ENCODE measurements at regions not wholly inside any gene's neighbourhood (a gene's known extent, or its start where the extent isn't known, plus 50 kb on each side); places are given as distances from the start of the nearest gene placed in this dataset.

DNA sequence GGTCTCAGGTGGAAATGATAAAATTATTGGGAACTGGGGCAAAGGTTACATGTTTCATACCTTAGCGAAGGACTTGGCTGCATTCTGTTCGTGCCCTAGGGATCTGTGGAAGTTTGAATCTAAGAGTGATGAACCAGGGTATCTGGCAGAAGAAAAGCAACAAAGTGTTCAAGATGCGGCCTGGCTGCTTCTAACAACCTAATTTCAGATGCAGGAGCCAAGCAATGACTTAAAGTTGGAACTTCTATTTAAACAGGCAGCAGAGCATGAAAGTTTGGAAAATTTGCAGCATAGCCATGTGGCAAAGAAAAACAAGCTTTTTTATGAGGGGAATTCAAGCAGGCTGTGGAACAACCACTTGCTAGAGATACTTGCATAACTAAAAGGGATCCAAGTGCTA lies 73.5 kb downstream of the CD24 start:
- no peaks in the 10 kb centered on the region for H3K27me3 ChIP-seq (replicated peaks in 1 of 4; ENCODE audit: control extremely low read depth in 1 of 4, control insufficient read depth in 3 of 4, insufficient read depth in 4 of 4, low read length in 3 of 4)
- no peak overlapping the region for H2AFZ ChIP-seq (ENCODE audit: insufficient read depth, low read depth, low read length, poor library complexity, severe bottlenecking)
- H3K9me3 ChIP-seq (ENCODE audit: control extremely low read depth in 1 of 3, control insufficient read depth in 2 of 3, insufficient read depth in 1 of 3, low read length in 2 of 3): peaks cover 0 to 24% (median 16%) of the 10 kb centered on the region in 3 donors
- Mint-ChIP-seq H3K27me3 (no peaks in the 10 kb centered on the region), H3K4me1 (no peaks in the 10 kb centered on the region), H3K9me3 (ENCODE audit: insufficient read depth) (peaks cover 3% of the 10 kb centered on the region), H3K4me3 (no peak overlapping the region), H3K27ac (no peak overlapping the region)
- no peaks in the 10 kb centered on the region for H3K36me3 ChIP-seq (replicated peaks in 1 of 2; ENCODE audit: control extremely low read depth in 1 of 2, control insufficient read depth in 1 of 2, extremely low read depth in 1 of 2, insufficient read depth in 2 of 2, low read length in 1 of 2)
- H3K4me3 ChIP-seq (ENCODE audit: control extremely low read depth in 1 of 5, extremely low read depth in 1 of 5, insufficient read depth in 1 of 5, low read depth in 2 of 5, low read length in 4 of 5): no peak overlapping the region
- no peak overlapping the region for H3K9ac ChIP-seq (ENCODE audit: low read length)
- DNase-seq (no peak), ATAC-seq (ENCODE audit: low read depth) (no peak)
- POLR2A ChIA-PET: no interaction called here
- CTCF ChIA-PET: no interaction called here
- no peaks in the 10 kb centered on the region for H4K20me1 ChIP-seq (ENCODE audit: control insufficient read depth, insufficient read depth, low read length, poor library complexity, severe bottlenecking)
- TF ChIP-seq EZH2 (IDR thresholded peaks at IDR 0.05; ENCODE audit: borderline replicate concordance, insufficient read depth, low read depth, low read length, poor library complexity, severe bottlenecking): no peak
- TF ChIP-seq CTCF (IDR thresholded peaks at IDR 0.05): no peak
- H3K4me1 ChIP-seq (ENCODE audit: control insufficient read depth in 2 of 2, insufficient read depth in 2 of 2, low read length in 2 of 2): no peaks in the 10 kb centered on the region
- H3K4me2 ChIP-seq (replicated peaks; ENCODE audit: low read depth, low read length, poor library complexity, severe bottlenecking): no peak overlapping the region
- H3K79me2 ChIP-seq (ENCODE audit: control insufficient read depth, insufficient read depth, low read length): no peaks in the 10 kb centered on the region
- 92% methylated on average over 3 of the region's 3 CpGs for WGBS (ENCODE audit: insufficient coverage)
- H3K27ac ChIP-seq (ENCODE audit: low read length in 2 of 2): no peak overlapping the region
- intact Hi-C loops (cut with micrococcal nuclease): no loop called here

- Mint-ChIP-seq H3K9me3 (ENCODE audit: insufficient read depth) (peaks cover 3% of the 10 kb centered on the region), H3K27ac (no peak overlapping the region), H3K27me3 (no peaks in the 10 kb centered on the region), H3K4me3 (no peak overlapping the region), H3K4me1 (no peaks in the 10 kb centered on the region)
- no peaks in the 10 kb centered on the region for H3K27me3 ChIP-seq (replicated peaks in 1 of 4; ENCODE audit: control extremely low read depth in 1 of 4, control insufficient read depth in 3 of 4, insufficient read depth in 4 of 4, low read length in 3 of 4)
- no peak overlapping the region for H3K4me2 ChIP-seq (replicated peaks; ENCODE audit: low read depth, low read length, poor library complexity, severe bottlenecking)
- H3K9me3 ChIP-seq (ENCODE audit: control extremely low read depth in 1 of 3, control insufficient read depth in 2 of 3, insufficient read depth in 1 of 3, low read length in 2 of 3): peaks cover 0 to 24% (median 16%) of the 10 kb centered on the region in 3 donors
- H3K4me3 ChIP-seq (ENCODE audit: control extremely low read depth in 1 of 5, extremely low read depth in 1 of 5, insufficient read depth in 1 of 5, low read depth in 2 of 5, low read length in 4 of 5): no peak overlapping the region
- H3K9ac ChIP-seq (ENCODE audit: low read length): no peak overlapping the region
- no peaks in the 10 kb centered on the region for H3K79me2 ChIP-seq (ENCODE audit: control insufficient read depth, insufficient read depth, low read length)
- H3K4me1 ChIP-seq (ENCODE audit: control insufficient read depth in 2 of 2, insufficient read depth in 2 of 2, low read length in 2 of 2): no peaks in the 10 kb centered on the region
- no peak for DNase-seq
- ATAC-seq (ENCODE audit: low read depth): no peak
- H3K27ac ChIP-seq (ENCODE audit: low read length in 2 of 2): no peak overlapping the region
- CTCF ChIA-PET: no interaction called here
- 100% methylated on average over 2 of the region's 4 CpGs for WGBS (ENCODE audit: insufficient coverage)
- H2AFZ ChIP-seq (ENCODE audit: insufficient read depth, low read depth, low read length, poor library complexity, severe bottlenecking): no peak overlapping the region
- H3K36me3 ChIP-seq (replicated peaks in 1 of 2; ENCODE audit: control extremely low read depth in 1 of 2, control insufficient read depth in 1 of 2, extremely low read depth in 1 of 2, insufficient read depth in 2 of 2, low read length in 1 of 2): no peaks in the 10 kb centered on the region
- POLR2A ChIA-PET: no interaction called here
- intact Hi-C loops (cut with micrococcal nuclease): no loop called here
- no peak for TF ChIP-seq CTCF (IDR thresholded peaks at IDR 0.05)
- no peaks in the 10 kb centered on the region for H4K20me1 ChIP-seq (ENCODE audit: control insufficient read depth, insufficient read depth, low read length, poor library complexity, severe bottlenecking)
These were observed 74.8 kb downstream of the CD24 start for GRCh38 chr6:106899697-106900096.
